SK-N-MC (cell line): ENCODE measurements at regions not wholly inside any gene's neighbourhood (a gene's known extent, or its start where the extent isn't known, plus 50 kb on each side); places are given as distances from the start of the nearest gene placed in this dataset.

Experiments
- EZH2 ChIP-seq: fragments of 200-600 bp; sonication (generic); IDR thresholded peaks from one replicate; pipeline ENCODE4 v1.6.1; 2017; ENCODE audit warnings: antibody characterized with exemption
- FOXP2 ChIP-seq: optimal IDR thresholded peaks from 2 replicates; pipeline ENCODE3; 2011; ENCODE audit warnings: mild to moderate bottlenecking, moderate library complexity; ENCODE audit not compliant: insufficient read depth; ENCODE audit errors: extremely low read length, control extremely low read depth
- POLR2AphosphoS5 ChIP-seq: IDR thresholded peaks from 2 replicates; pipeline ENCODE4 v1.6.1; 2012; ENCODE audit warnings: mild to moderate bottlenecking, low read depth, low read length, borderline replicate concordance

GRCh38 chr18:30687501-30687900 is 355.0 kb downstream of the DSC3 start:
- TF ChIP-seq POLR2AphosphoS5 (no peak), EZH2 (no peak), FOXP2 (no peak)
